UCSD-AML1 (cell line): ENCODE measurements at regions not wholly inside any gene's neighbourhood (a gene's known extent, or its start where the extent isn't known, plus 50 kb on each side); places are given as distances from the start of the nearest gene placed in this dataset.
"Not testable (repeated sequence)": the region's sequence is repeated elsewhere in the genome, so short reads cannot be mapped to it uniquely, and the experiment has no call there.

Experiments used
- DNase-seq: peaks from one replicate; lab custom pipeline; 2025; ENCODE audit not compliant: unreplicated experiment; lab: John Stamatoyannopoulos, UW

DNA sequence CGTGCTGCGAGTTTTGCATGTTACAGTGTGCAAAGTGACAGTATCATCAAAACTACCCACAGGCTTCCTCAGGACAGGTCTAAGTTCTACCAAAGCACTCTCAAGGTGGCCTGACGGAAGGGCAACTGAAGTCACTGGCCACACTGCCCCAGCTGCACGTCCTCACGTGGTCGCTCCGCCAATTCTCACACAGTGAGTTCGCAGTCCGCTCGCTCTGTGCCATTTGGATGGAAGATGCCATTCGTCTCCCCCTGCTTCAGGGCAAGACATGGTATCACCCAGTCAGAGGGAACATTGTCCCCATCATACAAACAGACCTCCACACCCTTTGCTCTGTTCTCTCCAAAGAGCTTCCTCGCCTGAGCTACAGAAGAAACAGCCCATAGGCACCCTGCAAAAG is 109.6 kb upstream of the COBL start:
- no peak for DNase-seq

DNA sequence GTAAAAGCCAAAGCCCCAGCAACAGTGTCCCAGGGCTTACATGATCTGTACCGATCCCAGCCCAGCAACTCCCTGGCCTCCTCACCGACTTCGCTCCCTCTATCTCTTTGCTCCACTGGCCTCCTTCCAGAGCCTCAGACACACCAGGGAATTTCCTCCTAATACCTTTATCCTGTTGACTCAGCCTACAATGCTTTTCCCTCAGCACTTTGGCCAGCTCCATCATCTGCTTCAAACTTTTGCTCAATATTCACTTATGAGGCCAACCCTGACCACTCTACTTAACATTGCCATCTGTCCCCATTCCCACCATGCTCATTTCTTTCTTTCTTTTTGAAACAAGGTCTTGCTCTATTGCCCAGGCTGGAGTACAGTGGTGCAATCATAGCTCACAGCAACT is 93.3 kb upstream of the COBL start:
- not testable (repeated sequence) for DNase-seq

DNA sequence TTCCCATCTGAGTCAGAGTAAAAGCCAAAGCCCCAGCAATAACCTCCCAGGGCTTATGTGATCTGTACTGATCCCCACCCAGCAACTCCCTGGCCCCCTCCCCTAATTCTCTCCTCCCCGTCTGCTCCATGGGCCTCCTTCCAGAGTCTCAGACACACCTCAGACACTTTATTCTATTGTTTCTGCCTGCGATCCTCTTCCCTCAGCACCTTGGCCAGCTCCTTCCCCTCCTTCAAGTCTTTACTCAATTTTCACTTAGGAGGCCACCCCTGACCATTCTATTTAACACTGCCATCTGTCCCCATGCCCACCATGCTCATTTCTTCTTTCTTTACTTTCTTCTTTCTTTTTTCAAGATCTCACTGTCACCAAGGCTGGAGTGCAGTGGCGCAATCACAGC is 81.0 kb upstream of the COBL start:
- DNase-seq: not testable (repeated sequence)

DNA sequence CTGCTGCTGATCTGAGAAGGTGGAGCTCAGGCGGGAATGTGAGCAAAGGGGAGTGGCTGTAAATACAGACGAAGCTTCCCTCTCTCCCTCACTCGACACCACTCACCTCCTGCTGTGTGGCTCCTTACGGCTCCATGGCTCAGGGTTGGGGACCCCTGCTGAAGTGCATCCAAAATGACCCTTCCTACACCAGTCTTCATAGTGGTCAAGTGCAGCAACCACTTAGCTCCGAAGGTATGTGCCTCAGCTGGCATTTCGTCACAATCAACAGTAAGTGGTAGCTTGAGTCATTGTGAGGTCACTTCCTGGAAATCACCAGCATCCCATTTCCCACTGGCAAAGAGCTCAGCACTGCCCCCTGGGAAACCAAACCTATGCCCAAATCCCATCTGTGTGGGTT is 76.4 kb upstream of the COBL start:
- DNase-seq: not testable (repeated sequence)

DNA sequence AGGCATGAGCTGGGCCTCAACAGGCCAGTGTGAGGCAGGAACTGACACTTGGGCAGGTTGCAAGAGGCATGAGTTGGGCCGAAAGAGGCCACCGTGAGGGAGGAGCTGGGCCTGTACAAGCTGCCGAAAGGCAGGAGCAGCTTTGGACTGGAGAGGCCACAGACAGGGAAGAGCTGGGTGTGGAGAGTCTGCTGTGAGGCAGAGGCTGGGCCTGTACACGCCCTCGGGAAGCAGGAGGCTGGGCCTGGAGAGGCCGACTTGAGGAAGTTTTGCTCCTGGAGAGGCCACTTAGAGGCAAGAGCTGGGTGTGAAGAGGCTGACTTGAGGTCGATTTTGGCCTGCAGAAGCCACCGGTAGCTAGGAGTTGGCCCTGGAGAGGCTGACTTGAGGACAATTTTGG is 73.3 kb upstream of the COBL start:
- DNase-seq: not testable (repeated sequence)

DNA sequence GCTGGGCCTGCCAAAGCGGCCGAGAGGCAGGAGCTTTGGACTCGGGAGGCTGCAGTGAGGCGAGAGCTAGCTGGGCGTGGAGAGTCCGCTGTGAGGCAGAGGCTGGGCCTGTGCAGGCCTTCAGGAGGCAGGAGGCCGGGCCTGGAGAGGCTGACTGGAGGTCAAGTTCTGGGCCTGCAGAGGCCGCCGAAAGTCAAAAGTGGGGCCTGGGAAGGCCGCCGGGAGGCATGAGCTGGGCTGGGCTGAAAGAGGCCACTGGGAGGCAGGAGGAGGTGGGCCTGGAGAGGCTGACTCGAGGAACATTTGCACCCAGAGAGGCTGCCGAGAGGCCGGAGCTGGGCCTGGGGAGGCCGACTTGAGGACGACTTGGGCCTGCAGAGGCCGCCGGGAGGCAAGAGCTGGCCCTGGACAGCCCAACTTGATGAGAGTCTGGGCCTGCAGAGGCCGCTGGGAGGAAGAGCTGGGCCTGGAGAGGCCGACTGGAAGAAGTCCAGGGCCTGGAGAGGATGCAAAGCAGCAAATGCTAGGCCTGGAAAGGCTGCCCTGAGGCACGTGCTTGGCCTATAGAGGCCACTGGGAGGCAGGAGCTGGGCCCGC is 72.7 kb upstream of the COBL start:
- DNase-seq: not testable (repeated sequence)

DNA sequence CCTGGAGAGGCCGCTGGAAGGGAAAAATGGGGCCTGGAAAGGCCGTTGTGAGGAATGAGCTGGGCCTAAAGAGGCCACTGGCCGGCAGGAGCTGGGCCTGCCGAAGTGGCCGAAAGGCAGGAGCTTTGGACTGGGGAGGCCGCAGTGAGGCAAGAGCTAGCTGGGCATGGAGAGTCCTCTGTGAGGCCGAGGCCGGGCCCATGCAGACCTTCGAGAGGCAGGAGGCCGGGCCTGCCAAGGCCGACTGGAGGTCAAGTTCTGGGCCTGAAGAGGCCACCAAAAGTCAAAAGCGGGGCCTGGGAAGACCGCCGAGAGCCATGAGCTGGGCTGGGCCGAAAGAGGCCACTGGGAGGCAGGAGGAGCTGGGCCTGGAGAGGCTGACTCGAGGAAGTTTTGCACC is 71.6 kb upstream of the COBL start:
- DNase-seq: not testable (repeated sequence)

DNA sequence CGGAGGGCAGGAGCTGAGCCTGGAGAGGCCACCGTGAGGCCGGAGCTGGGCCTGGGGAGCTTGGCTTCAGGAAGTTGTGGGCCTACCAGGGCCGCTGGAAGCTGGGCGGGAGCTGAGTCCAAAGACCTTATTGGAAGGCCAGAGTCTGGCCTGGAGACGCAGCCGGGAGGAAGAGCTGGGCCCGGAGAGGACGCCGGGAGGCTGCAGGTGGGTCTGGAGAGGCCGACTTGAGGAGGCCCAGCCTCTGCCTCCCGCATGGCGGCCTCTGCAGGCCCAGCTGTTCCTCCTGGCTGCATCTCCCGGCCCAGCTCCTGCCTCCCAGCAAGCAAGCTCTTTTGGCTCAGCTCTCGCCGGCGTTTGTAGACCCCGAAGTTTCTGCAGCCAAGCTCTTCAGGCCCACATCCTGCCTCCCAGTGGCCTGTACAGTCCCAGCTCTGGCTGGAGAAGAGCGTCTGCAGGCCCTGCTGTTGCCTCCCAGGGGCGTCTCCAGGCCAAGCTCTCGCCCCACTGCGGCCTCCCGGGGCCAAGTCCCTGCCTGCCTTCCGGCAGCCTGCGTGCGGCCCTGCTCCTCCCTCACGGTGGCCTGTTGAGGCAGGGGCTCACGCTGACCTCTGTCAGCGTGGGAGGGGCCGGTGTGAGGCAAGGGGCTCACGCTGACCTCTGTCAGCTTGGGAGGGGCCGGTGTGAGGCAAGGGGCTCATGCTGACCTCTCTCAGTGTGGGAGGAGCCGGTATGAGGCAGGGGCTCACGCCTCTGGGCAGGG is 70.4 kb upstream of the COBL start:
- not testable (repeated sequence) for DNase-seq

DNA sequence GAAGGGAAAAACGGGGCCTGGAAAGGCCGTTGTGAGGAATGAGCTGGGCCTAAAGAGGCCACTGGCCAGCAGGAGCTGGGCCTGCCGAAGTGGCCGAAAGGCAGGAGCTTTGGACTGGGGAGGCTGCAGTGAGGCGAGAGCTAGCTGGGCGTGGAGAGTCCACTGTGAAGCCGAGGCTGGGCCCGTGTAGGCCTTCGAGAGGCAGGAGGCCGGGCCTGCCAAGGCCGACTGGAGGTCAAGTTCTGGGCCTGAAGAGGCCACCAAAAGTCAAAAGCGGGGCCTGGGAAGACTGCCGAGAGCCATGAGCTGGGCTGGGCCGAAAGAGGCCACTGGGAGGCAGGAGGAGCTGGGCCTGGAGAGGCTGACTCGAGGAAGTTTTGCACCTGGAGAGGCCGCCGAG is 69.6 kb upstream of the COBL start:
- not testable (repeated sequence) for DNase-seq

DNA sequence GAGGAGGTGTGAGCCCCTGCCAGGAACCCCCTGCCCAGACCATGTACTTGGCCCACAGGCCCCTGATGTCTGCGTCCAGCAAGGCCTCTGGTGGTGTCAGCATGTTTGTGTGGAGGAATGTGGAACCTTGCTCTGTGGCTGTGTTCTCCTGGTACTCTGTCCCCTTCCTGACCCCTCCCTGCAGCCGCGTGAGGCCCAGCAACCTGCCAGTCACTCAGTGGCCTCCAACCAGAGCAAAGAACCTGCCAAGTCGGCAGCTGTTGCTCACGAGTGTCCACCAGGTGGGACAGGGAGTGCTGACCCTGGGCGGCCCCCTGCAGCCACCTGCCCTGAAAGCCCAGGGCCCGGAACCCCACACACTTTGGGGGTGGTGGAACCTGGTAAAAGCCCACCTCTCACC is 65.6 kb upstream of the COBL start:
- DNase-seq: not testable (repeated sequence)

DNA sequence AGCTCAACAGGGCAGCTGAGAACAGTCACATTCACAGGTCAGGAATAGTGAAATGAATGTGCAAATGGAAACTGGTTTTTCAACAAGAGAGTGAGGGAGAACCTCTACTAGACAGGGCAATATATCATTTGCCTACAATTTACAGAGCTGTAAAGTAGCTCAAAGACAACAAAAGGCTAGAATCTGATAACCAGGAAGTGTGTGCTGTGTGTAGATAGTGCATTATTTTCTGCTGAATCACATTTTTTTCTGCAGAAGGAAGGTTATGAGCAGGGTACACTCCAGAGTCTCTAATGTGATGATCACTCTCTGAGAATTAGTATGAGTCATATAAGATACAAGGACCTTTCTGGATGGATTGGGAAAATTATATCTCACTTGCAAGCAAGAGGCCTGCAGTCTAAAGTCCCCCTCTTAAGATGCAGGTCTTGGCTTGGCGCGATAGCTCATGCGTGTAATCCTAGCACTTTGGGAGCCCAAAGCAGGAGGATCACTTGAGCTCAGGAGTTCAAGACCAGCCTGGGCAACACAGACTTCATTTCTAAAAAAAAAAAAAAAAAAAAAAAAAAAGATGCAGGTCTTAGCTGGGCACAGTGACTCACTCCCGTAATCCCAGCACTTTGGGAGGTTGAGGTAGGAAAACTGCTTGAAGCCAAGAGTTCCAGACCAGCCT is 59.9 kb upstream of the COBL start:
- no peak for DNase-seq

DNA sequence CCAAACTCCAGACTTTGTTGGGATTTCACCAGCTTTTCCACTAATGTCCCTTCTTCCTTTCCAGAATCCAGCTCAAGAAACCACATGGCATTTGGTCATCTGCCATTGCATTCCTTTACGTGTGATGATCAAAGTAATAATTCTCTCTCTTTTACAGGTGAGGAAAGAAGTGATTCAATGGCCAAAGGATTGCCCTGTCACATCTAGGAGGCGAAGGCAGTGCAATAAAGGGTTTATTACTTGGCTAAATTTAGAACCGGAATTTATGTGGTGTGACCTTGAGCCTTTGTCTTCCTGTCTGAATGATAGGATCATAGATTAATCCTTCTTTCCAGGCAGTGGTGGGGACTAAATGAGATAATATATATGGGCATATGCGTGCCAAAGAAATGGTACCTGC is 58.3 kb upstream of the COBL start:
- no peak for DNase-seq

DNA sequence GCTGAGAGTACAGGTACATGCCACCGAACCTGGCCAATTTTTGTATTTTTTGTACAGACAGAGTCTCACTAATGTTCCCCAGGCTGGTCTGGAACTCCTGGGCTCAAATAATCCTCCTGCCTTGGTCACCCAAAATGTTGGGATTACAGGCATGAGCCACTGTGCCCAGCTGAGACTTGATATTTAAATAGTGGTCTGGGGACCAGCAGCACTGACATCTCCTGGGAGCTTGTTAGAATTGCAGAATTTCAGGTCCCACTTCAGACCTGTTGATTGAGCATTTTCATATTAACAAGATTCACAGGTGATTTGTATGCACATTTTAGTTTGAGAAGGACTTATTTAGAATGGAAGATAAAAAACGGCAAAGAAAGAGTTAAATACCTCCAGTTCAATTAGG is 57.0 kb upstream of the COBL start:
- DNase-seq: not testable (repeated sequence)

DNA sequence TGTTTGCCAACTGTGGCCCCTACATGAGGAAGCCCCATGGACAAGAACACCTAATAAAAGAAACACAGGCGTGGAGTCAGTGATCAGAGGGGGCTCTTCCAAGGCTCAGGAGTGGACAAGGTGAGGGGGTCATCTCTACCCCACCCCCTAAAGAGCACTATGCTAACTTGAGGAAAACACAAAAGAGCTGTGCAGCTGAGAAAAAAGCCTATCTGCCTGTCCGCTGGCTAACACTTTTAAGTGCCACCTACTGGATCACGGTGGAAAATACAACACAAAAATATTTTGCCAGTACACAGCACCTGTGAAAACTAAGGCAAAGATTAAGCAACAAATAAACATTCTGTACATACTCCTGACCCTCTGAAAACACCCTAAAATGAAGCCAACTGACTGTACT is 53.1 kb upstream of the COBL start:
- DNase-seq: peak; percentile 4

DNA sequence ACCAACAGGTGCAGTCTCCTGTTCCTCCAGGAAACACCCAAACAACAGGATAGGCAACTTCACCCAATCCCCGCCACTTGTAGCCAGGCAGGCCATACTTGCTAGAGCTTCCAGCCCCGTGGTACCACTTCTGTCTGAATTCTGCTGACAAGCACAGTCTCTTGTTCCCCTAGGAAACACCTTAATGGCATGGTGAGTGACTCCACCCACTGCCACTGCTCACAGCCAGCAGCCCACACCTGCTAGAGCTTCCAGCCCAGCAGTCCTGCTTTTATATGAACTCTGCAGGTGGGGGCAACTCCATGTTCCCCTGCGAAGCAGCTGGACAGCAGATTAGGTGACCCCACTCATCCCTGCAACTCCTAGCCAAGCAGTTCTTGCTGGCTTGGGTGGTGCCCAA is 52.6 kb upstream of the COBL start:
- not testable (repeated sequence) for DNase-seq

DNA sequence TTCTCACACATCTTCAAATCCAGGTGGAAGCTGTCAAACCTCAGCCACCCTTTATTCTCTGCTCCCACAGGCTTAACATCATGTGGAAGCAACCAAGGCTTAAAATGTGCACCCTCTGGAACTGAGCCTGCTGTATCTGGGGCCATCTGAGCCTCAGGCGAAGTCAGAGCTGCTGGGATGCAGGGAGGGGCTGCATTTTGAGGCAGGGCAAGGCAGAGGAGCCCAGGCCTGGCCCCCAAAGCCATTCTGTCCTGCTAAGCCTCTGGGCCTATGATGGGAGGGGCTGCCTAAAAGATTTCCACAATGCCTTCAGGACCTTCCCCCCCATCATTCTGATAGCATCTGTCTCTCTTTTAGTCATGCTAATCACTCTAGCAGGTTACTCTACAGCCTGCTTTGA is 51.7 kb upstream of the COBL start:
- no peak for DNase-seq

DNA sequence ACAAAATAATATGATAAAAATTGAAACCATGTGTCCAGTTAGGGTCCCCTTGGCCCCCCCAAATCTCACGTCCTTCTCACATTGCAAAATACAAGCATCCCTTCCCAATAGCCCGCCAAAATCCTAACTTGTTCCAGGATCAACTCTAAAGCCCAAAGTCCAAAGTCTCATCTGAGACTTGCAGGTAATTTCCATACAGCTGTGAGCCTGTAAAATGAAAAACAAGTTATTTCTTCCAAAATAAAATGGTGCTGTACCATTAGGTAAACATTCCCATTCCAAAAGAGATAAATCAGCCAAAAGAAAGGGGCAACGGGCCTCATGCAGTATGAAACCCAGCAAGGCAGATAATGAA is 51.0 kb upstream of the COBL start:
- DNase-seq: no peak

DNA sequence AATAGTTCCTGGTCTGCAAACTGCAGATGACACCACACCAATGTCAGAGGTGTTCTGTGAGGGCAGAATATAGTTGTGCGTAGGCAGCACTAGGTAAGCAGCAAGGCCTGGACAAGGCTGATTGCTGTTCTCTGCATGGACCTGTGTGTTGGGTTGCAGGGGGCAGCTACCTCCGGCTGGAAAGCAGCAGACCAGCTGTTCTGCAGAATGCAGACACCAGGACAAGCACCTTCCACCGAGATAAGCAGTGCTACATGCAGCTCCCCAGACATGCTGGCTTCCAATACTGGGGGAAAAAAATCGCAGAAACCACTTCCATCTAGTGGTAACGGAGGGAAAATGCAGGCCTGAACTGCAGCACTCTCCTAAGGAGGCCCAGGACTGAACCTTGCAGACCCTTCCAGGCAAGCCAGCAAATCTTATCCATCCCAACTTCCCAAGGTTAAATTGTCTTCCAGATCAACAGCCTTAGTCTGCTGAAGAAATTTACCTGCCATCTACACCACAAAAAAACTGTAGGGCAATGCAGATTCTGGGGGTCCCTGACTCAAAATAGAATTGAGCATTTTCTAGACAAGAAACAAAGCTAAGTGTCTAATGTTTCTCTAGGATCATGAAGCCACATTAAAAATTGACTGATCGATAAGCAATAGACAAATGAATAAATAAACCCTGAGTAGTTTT is 50.5 kb upstream of the COBL start:
- peak; percentile 5 for DNase-seq
